Stimulated activated CD4-positive, alpha-beta T cell treated with anti-CD3 and anti-CD28 coated beads, TNF-alpha, amount 100 ng/mL, for 24 hours (primary cell): ENCODE measurements at regions not wholly inside any gene's neighbourhood (a gene's known extent, or its start where the extent isn't known, plus 50 kb on each side); places are given as distances from the start of the nearest gene placed in this dataset.

Experiments
- DNase-seq, 3 experiments: peaks; one replicate each; pipeline ENCODE4 v3.0.0-alpha.2; 2020; ENCODE audit warnings: low read depth in 3 of 3

DNA sequence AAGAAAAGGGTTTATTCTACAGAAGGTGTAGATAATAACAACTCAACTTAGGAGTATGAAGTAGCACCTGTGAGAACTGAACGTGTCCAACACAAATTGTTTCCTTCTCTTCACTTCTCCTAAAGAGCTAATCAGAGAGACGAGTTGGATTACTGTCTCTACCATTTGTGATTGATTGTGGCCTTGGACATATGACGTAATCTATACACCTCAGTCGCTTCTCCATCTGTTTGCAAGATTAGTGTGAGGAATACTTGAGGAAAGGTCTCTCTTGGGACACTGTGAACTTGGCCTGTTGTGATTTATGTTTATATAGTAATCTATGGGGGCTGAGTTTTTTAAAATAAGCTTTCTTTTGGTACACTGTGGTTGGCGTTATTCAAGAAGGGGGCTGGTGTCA, 182.0 kb downstream of the ZNF330 start:
- DNase-seq: no peak

DNA sequence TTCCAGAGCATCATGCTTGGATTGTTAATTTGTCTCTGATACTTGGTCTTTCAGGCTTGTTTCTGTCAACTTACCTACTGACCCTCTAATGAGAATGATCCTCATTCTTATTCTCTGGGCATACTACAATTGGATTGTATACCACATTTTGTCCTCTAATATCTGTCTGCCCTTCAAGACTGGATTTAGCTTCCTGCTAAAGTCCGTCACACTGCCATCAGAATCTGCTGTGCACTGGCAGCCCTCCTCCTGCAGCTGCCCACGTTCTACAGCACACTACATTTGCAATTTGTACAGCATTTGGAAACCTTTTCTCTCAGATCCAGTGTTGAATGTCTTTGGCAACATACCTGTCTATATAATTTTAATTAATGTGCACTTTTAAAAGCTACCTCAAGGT, 183.1 kb downstream of the ZNF330 start:
- DNase-seq: no peak

DNA sequence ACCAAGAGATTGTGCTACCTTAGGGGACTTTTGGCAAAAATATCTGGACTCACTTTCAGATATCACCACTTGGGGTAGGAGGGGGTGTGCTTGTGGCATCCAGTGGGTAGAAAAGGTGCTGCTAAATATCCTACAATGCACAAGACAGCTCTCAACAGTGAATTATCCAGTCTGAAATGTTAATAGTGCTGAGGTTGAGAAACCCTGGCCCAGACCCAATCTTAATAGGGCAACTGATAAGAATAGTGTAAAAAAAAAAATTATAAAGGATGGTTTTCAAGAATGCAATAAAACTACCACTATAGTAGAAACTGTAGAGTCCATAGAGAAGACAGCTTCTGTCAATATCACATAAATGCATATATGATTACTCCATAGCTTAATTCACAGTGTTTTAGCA, 185.5 kb downstream of the ZNF330 start:
- DNase-seq: no peak

DNA sequence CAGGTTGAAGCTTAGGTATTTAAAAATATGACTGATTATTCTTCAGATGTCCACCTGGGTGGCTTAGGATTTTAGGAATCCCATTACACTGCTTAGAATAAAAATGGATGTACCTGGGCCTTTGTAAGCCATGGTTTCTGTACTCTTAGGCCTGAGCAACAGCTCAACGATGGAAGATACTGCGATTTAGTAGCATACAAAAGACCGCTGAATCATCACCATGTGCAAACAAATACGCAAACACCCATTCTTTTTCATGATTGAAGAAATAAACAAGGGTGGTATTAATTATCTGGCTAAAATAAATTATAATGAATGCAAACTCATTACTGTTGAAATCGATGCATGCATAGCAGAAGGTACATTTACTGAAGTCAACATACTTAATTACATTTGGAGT, 188.9 kb downstream of the ZNF330 start:
- no peak for DNase-seq

DNA sequence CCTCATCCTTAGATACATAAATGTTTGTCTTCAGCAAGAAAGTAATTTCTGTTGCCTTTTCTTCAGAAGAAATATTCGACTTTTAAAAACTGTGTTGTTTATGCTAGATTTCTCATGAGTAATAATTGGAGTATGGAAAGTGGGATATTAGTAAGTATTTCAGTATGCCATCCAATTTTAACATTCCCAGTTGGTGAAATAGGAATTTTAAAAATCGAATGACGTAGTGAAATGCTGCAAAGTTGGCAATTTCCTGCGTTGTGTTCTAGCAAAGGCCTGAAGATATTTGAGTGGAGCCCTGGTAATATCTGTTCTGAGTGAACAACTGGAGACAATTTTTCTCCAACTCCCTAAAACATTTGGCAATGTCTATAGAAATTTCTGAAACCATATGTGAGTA, 190.1 kb downstream of the ZNF330 start:
- DNase-seq: no peak

DNA sequence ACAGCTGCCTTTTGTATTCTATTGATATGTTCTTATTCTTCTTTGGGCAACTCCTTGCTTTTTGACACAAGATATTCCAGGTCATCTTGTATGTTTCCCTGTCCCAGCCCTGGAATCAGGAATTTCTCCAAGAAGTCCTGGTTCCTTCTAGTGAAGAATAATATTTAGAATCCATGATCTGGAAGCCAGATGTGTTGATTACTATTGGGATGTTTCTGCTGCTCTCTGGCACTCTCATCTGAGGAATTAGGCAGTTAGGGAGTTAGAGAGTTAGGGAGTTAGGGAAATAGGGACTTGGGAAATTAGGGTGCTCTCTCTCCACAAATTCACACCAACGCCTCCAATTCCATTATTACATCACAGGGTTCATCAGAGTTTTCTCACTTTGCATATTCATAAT, 191.2 kb downstream of the ZNF330 start:
- DNase-seq: no peak

DNA sequence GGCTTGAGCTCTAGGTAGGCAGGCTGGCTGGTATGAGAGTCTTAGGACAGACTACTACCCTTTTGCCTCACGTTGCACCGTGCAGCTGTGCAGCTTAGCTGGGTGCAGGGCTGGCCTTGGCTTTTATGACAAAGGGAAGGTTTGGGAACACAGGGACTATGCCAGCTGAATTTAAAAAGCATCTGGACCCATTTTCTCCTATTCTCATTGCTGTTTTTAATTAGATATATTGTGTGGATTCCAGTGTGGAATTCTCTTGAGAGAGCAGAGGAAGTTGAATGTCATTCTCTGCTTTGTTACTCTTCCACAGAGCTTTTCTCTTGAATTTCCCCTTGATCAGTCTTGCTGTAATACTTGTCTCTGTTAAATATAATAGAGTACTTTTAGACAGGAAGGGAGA, 192.7 kb downstream of the ZNF330 start:
- DNase-seq: no peak

DNA sequence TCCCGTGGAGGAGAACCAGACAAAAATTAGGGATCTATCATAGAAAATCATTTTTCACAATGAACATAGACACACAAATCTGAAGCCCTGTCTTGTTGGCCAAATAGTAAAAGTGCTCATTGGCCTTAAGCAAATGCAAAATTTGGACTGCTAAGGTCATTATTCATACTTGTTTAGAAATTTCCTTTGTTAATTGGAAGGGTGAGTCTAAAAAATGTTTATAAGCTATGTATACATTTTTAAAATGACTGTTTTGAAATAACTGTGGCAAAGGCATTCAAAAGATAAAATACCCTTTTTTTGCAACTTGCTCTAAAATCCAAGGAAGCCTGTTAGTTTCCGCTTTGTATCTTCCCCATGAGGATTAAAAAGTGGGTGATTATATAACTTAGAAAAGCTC, 195.0 kb downstream of the ZNF330 start:
- no peak for DNase-seq

DNA sequence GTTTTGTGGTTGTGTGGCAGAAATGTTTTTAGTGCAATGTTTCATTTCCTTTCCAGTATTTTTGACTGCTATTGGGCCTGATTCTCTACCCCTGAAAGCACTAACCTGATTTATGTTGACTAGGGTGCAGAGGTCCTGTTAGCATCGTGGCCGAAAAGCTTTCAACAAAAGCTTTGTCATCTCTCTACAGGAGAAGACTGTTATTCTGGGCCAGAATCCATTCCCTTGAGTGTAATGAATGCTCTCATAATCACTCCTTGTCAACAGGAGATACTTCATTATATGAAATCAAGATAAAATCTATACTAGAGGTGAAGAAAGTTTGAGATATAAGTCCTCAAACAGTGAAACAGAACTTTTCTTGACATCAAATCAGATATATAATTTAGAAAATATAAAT, 195.5 kb downstream of the ZNF330 start:
- DNase-seq: no peak

DNA sequence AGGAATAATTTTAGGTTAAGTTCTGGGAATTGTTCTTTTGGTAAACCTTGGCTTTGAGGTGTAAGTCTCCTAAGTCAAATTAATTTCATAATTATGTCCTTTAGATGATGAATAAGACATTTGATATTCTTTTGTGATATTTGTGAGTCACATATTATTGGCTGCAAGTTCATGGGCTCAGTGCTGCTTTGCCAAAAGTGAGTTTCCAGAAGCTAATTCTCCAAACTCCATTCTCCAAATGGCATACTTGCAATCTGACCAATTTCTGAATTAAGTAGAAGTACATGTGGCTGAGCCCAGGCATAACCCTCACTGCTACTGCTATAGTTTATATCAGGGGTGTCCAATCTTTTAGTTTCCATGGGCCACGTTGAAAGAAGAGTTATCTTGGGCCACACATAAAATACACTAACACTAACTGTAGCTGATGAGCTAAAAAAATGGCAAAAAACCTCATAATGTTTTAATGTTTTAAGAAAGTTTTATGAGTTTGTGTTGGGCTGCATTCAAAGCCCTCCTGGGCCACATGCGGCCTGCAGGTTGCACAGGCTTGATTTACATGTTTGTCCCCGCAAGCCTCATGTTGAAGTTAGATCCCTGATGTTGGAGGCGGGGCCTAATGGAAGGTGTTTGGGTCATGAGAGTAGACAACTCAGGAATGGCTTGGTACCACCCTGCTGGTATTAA, 196.1 kb downstream of the ZNF330 start:
- no peak for DNase-seq

DNA sequence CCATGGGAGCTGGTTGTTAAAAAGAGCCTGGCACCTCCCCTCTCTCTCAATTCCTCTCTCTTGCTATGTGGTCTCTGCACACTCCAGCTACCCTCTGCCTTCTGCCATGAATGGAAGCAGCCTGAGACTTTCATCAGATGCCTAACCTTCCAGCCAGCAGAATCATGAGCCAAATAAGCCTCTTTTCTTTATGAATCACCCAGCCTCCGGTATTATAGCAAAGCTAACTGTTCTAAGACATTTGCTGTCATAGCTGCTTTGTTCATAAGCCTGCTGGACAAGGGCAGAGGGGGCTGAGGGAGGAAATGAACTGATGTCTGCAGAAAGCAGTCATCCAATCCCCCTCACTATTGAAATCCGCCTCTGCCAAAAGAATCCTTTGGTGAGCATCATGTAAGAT, 196.7 kb downstream of the ZNF330 start:
- no peak for DNase-seq

DNA sequence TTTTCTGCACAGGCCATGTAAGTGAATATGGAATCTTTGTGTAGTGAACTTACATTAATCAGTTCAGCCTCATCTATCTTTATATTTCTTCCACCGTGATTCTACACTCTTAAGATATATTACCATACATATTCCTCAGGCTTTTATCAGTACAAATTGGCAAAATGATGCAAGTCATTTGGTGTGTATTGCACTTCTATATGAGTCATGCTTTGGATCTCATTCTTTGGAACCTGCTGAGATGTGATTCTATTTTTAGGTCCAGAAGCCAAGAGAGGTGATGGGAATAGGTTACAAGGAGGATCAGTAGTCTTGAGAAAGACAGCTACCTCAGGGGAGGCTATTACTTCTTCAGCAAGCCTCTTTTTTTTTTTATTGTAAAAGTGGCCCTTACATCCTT, 204.4 kb downstream of the ZNF330 start:
- no peak for DNase-seq

DNA sequence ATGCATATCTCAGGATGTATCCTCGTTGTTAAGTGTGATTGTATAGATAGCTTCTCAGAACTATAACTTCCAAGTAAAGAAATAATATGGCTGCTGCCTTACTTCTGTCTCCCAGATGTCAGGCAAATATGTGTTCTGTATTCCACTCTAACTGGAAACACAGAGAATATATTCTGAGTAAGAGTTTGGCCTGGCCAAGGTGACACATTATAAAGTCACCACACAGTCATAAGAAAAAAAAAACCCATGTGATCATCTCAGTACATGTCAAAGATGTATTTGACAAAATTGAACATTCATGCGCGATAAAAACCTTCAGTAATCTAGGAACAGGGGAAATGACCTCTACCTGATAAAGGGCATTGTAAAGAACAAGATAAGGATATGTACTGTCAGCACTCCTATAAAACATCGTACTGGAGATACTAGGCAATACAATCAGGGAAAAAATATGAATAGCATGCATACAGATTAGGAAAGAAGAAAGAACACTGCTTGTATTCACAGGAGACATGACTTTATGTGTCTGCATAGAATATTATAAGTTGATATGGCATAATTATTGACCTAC, 207.1 kb downstream of the ZNF330 start:
- no peak for DNase-seq

DNA sequence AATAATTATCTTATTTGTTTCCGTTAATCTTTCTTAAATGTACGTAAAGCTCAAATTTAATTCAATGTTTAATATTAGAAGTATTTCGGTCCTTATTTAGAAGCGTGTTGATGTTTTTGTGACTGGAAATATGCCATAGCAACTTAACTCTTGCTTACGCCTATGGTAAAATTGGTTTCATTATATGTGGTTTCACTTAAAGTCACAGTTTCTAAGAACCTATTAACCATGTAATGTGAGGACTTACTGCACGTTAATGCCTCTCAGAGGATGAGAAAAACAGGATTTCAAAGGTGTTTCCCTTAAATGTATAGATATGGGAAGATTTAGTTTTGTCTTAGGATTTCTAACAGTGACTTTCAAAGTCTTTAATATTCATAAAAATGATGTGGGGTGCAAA, 206.4 kb upstream of the IL15 start:
- no peak for DNase-seq

DNA sequence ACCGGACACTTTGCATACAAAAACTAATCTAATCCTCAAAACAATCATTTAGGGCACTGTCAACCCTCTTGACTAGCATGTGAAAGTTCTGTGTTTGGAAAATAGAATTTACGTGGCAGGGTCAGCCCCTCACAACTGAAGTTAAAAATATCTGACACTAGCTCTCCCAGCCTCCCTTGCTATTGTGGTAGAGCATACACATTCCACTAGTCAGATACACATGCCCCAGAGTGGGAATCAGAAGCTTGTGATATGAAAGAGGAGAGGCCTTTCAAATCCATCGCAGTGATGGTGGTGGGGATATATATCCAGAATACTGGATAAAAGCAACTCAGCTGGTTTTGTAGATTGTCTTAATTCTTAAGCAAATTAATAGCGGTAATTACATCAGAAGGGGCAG, 205.7 kb upstream of the IL15 start:
- no peak for DNase-seq

DNA sequence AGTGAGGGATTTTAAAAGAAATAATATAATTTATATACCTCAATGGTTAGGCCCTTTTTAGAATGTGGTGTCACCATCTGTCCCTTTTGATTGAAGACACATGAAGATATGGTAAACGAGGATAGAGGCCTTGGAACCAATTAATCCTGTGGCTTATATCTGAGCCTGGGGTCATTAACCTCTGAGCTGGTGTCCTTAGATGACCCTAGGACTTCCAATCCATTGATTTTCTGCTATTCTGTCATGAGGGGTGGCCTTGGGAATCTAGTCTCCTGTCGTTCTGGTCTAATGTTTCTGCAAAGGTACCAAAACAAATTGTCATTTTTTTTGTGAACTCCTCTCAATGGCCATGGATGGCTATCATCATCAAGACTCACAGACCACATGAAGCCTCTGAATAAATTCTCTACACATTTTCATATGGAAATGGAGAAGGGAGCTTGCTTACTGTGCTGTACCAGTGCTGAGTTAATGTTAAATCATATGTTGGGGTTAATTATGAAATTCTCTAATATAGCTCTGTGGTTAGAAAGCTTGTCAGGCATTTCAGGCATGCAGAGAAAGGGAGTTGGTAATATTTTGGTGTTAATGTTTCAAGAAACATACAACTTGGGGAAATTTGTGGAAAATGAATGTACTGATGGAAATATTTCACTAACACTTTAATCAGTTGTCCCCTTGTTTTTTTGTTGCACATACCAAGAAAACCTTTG, 204.2 kb upstream of the IL15 start:
- DNase-seq: no peak

DNA sequence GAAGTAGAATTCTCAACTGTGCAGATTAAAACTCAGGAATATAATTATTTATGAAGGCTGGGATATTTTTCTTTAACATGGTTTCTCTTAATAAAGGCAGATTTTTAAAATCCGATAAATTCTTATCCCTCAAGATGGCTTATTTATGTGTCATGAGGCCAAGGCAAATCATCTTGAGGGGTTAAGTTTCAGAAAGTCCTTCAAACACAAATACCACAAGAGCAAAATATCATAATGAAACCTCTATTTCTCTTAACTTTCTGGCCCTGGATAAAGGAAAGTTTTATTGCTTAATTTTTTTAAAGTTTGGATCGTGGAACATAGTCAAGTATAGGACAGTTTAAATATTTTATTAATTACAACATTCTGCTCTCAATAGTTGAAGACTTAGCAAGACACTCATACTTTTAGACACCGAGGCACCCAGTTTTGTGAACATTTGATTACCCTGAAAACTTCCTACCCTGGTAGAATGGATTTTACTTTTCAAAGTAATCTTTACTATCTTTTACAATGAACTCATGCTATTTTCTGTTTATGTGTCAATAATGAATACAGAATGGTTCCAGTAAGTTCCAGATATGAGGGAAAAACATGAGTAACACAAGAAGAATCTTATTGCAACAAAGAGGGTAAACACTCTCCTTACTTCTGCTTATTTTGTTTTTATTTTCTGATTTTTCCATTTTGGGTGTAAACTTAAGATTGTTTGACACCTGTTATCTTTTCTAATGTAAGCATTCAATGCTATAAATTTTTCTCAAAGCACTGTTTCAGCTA, 200.7 kb upstream of the IL15 start:
- no peak for DNase-seq

DNA sequence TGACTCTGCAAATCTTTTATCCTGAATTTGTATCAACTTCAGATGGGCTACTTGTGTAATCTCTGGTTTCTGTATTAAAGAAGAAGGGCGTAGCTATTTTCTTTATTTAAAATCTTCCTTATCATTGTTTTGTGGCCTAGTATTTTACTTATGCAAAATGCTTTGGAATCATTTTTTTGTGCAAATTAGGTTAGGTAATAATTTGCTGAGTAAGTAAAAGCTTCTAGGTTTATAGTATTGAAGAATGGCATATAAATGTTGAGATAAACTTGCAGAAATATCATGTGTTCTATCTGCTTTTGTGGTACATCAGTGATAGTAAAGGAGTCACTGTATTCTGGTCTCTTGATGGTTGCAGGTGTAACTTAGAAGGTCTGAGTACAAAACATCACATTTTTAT, 197.2 kb upstream of the IL15 start:
- no peak for DNase-seq

DNA sequence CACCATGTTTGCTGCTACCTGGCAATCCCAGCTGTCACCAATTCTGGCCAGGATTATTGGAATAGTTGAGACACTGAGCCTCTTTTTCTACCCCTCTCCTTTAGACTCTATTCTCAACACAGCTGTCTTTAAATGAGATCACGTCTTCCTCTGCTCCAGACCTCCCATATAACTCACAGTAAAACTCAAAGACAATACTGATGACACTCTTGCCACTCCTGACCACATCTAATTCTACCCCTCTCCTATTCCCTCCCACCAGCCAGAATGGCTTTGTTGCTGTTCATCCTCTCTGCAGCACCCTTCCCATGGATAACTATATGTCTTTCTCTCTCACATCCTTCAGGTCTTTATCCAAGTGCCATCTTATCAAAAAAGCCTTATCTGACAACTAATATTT, 188.6 kb upstream of the IL15 start:
- no peak for DNase-seq

DNA sequence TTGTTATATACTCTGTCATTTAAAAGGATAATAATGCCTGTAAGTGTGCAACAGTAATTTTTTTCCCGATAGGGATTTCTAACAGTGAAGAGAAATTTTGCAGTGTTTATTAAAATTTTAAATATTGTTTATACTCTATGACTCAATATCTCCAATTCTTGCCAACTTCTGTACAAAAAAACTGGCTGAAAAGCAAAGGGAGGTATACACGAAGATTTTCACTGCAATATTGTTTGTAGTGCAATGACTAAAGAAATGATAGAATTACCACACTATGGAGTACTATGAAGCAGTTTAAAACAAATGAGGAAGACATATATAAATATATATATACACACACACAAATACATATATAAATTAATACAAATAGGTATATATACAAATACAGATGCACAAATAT, 187.9 kb upstream of the IL15 start:
- DNase-seq: no peak

DNA sequence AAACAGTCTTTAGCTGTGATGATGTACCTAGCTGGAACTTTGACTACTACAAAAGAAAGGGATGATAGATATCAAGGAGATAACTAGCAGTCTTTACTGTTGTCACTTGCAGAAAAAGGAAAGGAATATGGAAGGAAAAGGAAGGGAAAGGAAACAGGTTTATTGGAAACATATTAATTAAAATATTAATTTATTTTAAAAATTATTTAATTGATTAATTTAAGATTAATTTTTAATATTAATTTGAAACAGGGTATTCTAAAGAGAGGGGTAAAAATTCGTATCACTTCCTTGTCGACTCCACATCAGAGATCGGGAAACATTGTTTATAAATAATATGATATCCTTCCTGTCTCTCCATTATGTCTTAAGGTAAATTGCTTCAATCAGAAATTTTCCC, 186.5 kb upstream of the IL15 start:
- no peak for DNase-seq

DNA sequence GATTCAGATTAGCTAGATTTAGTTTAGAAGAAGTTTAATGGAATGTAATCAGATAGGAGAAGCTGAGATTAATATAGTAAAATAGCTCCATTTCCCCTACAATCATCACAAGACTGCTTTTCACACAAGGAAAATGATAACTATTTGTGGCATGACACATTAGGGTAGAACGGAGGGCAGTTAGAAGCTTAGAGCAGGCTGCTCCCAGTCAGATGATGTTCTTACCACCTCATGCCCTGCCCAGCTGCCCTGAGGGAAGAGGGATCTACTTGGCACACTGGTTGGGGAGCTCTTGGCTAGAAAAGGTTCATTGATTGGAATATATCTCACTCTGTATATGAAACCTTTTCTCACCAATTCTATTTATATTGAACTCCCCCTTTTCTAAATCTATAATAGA, 180.7 kb upstream of the IL15 start:
- no peak for DNase-seq

DNA sequence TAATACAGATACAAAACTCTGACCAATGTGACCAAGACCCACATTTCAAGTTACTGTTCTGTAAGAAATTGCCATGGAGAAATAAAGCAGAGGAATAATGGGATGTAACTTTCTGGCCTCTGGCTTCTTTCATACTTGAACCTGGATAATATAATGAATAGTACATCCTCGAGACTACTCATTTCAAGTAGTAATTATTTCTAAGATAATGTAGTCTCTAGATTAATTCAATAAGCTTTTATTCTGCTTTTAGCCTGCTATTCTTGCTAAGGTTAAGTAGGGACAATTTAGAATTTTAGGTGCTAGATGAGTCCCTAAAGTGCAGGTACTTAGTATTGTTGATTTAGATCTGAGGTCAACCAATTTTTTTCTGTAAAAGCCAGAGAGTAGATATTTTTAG, 178.7 kb upstream of the IL15 start:
- DNase-seq: no peak
